Dermis microvascular lymphatic vessel endothelial cell (primary cell): ENCODE measurements at regions not wholly inside any gene's neighbourhood (a gene's known extent, or its start where the extent isn't known, plus 50 kb on each side); places are given as distances from the start of the nearest gene placed in this dataset.
"Not testable (repeated sequence)": the region's sequence is repeated elsewhere in the genome, so short reads cannot be mapped to it uniquely, and the experiment has no call there.

Experiments used
- DNase-seq, 2 donors: peaks; one replicate each; pipeline versions ENCODE4 v3.0.0 to v3.0.0-alpha.2; 2010; ENCODE audit warnings: low read depth in 2 of 2

GRCh38 chr5:135182675-135183074, 148.6 kb upstream of the PITX1 start:
- no peak for DNase-seq

GRCh38 chr5:135181653-135182052, 147.6 kb upstream of the PITX1 start:
- DNase-seq = no peak

- DNase-seq = no peak
These were observed 145.4 kb upstream of the PITX1 start for GRCh38 chr5:135179308-135179980.

- no peak for DNase-seq
These were observed 144.6 kb upstream of the PITX1 start for GRCh38 chr5:135178476-135179155.

GRCh38 chr5:135177591-135177990, 143.6 kb upstream of the PITX1 start:
- no peak for DNase-seq

- no peak for DNase-seq
These were observed 143.0 kb upstream of the PITX1 start for GRCh38 chr5:135176991-135177390.

- DNase-seq = no peak
These were observed 140.5 kb upstream of the PITX1 start for GRCh38 chr5:135174315-135175096.

- DNase-seq = no peak
These were observed 139.7 kb upstream of the PITX1 start for GRCh38 chr5:135173662-135174290.

GRCh38 chr5:135172718-135173117, 138.7 kb upstream of the PITX1 start:
- no peak for DNase-seq

GRCh38 chr5:135171336-135171735, 137.3 kb upstream of the PITX1 start:
- DNase-seq = no peak

- DNase-seq = no peak
These were observed 136.5 kb upstream of the PITX1 start for GRCh38 chr5:135170500-135170899.

- no peak for DNase-seq
These were observed 135.7 kb upstream of the PITX1 start for GRCh38 chr5:135169753-135170152.

GRCh38 chr5:135167634-135168033, 133.6 kb upstream of the PITX1 start:
- DNase-seq = no peak

GRCh38 chr5:135164873-135165614, 131.0 kb upstream of the PITX1 start:
- DNase-seq = not testable (repeated sequence)

GRCh38 chr5:135163964-135164363, 129.9 kb upstream of the PITX1 start:
- DNase-seq = no peak

- DNase-seq = no peak
These were observed 129.4 kb upstream of the PITX1 start for GRCh38 chr5:135163391-135163790.

- no peak for DNase-seq
These were observed 128.7 kb upstream of the PITX1 start for GRCh38 chr5:135162661-135163265.

GRCh38 chr5:135161221-135161620, 127.2 kb upstream of the PITX1 start:
- no peak for DNase-seq

- DNase-seq = no peak
These were observed 126.1 kb upstream of the PITX1 start for GRCh38 chr5:135160036-135160675.

- no peak for DNase-seq
These were observed 125.6 kb upstream of the PITX1 start for GRCh38 chr5:135159626-135160025.
